HEK293T (cell line): ENCODE measurements at regions not wholly inside any gene's neighbourhood (a gene's known extent, or its start where the extent isn't known, plus 50 kb on each side); places are given as distances from the start of the nearest gene placed in this dataset.

Source experiments
- ARNT ChIP-seq: fragments of 450-650 bp; IDR thresholded peaks from 2 replicates; pipeline ENCODE4 v1.6.1; 2017; ENCODE audit warnings: mild to moderate bottlenecking
- BHLHE40 ChIP-seq: fragments of 450-650 bp; IDR thresholded peaks from 2 replicates; pipeline ENCODE4 v1.6.1; 2016; ENCODE audit warnings: mild to moderate bottlenecking, moderate library complexity, borderline replicate concordance
- FOXM1 ChIP-seq: fragments of 450-650 bp; IDR thresholded peaks from 2 replicates; pipeline ENCODE4 v1.6.1; 2017; ENCODE audit warnings: mild to moderate bottlenecking, borderline replicate concordance
- L3MBTL2 ChIP-seq: fragments of 450-650 bp; conservative IDR thresholded peaks from 2 replicates; pipeline ENCODE4 v1.6.1; 2016; ENCODE audit warnings: mild to moderate bottlenecking
- SP1 ChIP-seq: fragments of 450-650 bp; IDR thresholded peaks from 2 replicates; pipeline ENCODE4 v1.6.1; 2017
- TARDBP ChIP-seq: fragments of 450-650 bp; IDR thresholded peaks from 2 replicates; pipeline ENCODE4 v1.6.1; 2016
- ZNF384 ChIP-seq: fragments of 450-650 bp; IDR thresholded peaks from 2 replicates; pipeline ENCODE4 v1.6.1; 2016
- TF ChIP-seq, protein P1 (sequence below): fragments of 450-650 bp; IDR thresholded peaks from 2 replicates; pipeline ENCODE4 v1.6.1; 2016

DNA sequence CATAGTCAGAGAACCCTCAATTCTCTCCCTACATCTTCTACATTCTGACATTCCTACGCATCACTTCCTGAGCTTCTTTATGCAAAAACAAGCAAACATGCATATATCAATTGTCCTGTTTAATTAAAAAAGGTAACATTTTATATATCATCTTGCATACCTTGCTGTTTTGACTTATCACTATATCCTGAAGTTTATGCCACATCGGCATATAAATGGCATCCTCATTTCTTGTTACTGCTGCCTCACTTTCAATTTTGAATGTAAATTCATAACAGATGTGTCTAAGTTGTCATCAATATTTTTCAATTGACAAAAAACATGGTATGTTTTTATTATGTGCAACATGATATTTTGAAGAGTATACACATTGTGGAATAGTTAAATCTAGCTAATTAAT is 377.3 kb upstream of the STEAP1 start:
- TF ChIP-seq TARDBP: no peak
- no peak for TF ChIP-seq BHLHE40
- TF ChIP-seq, protein P1, sequence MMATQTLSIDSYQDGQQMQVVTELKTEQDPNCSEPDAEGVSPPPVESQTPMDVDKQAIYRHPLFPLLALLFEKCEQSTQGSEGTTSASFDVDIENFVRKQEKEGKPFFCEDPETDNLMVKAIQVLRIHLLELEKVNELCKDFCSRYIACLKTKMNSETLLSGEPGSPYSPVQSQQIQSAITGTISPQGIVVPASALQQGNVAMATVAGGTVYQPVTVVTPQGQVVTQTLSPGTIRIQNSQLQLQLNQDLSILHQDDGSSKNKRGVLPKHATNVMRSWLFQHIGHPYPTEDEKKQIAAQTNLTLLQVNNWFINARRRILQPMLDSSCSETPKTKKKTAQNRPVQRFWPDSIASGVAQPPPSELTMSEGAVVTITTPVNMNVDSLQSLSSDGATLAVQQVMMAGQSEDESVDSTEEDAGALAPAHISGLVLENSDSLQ: no peak
- no peak for TF ChIP-seq ZNF384
- TF ChIP-seq ARNT: no peak
- TF ChIP-seq SP1: no peak
- no peak for TF ChIP-seq FOXM1
- no peak for TF ChIP-seq L3MBTL2
